ENCODE measurements at regions not wholly inside any gene's neighbourhood (a gene's known extent, or its start where the extent isn't known, plus 50 kb on each side); places are given as distances from the start of the nearest gene placed in this dataset.

DNA sequence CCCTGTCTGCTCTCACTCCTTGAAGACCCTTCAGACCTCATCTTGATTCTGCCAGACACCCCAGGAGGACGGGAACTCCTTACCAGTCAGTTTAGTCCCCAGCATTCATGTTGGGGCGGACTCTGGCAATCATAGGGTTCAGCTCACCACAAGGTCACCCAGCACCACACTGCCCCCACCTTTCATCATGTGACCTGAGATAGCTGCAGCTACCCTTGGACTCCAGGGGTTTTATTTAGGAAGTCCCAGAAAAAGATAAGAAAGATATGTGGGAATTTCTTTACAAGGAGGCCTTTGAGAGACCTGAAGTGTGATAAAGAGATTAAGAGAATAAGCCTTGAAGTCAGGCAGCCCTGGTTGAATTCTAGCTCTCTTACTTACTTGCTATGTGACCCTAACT lies 59.8 kb upstream of the NLK start:
- Histone ChIP-seq H3K36me3 (replicated peaks) (no peaks in the 10 kb centered on the region), H3K4me3 (ENCODE audit: low read depth, low read length) (no peak overlapping the region), H3K27me3 (replicated peaks) (no peaks in the 10 kb centered on the region), H3K27ac (no peak overlapping the region)
- DNase-seq, result no peak
- in situ Hi-C loops (cut with HindIII; ENCODE audit: low pct_ligation_motif_present, low sequenced_read_pairs), result no loop called here
- TF ChIP-seq, protein P1, sequence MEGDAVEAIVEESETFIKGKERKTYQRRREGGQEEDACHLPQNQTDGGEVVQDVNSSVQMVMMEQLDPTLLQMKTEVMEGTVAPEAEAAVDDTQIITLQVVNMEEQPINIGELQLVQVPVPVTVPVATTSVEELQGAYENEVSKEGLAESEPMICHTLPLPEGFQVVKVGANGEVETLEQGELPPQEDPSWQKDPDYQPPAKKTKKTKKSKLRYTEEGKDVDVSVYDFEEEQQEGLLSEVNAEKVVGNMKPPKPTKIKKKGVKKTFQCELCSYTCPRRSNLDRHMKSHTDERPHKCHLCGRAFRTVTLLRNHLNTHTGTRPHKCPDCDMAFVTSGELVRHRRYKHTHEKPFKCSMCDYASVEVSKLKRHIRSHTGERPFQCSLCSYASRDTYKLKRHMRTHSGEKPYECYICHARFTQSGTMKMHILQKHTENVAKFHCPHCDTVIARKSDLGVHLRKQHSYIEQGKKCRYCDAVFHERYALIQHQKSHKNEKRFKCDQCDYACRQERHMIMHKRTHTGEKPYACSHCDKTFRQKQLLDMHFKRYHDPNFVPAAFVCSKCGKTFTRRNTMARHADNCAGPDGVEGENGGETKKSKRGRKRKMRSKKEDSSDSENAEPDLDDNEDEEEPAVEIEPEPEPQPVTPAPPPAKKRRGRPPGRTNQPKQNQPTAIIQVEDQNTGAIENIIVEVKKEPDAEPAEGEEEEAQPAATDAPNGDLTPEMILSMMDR (IDR thresholded peaks at IDR 0.05; ENCODE audit: low read depth, low read length, missing control alignments), result no peak

DNA sequence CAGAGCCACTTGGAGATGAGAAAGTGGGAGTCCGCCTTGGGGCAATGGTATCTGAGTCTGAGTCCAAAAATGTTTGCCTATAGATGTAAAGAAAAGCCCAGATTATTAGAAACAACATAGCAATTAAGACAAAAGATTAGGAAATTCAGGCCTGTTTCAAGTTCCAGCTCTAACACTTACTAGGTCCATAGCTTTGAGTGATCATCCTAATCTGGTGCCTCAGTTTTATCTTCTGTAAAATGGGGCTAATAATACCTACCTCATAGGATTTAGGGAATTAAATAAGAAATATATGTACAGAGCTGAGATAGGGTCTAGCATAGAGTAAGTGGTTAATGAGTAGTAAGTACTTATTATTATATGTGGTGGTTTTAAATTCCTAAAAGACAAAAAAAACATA lies 58.6 kb upstream of the NLK start:
- Histone ChIP-seq H3K4me3 (ENCODE audit: low read depth, low read length) (no peak overlapping the region), H3K27ac (no peak overlapping the region), H3K36me3 (replicated peaks) (no peaks in the 10 kb centered on the region), H3K27me3 (replicated peaks) (no peaks in the 10 kb centered on the region)
- TF ChIP-seq, protein P1 (IDR thresholded peaks at IDR 0.05; ENCODE audit: low read depth, low read length, missing control alignments), result no peak
- no peak for DNase-seq
- in situ Hi-C loops (cut with HindIII; ENCODE audit: low pct_ligation_motif_present, low sequenced_read_pairs), result no loop called here

DNA sequence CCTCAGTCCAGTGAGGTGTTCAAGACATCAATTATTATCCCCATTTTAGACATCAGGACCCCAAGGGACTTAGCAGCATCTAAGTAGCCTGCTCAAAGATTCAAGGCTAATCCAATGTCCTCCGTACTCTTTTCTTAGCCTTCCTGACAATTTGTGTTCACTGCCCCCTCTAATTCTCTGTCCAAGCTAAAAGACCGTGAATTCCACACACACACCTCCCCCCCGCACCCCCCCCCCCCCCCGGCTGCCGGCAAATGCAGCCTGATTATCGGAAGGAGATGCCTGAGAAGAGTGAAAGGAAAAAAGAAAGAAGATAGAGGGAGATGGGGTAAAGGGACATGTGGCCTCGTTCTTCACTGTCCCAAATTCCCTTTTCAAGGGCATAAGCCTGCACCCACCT lies 58.1 kb upstream of the NLK start:
- TF ChIP-seq, protein P1 (IDR thresholded peaks at IDR 0.05; ENCODE audit: low read depth, low read length, missing control alignments), result no peak
- Histone ChIP-seq H3K36me3 (replicated peaks) (no peaks in the 10 kb centered on the region), H3K27ac (no peak overlapping the region), H3K4me3 (ENCODE audit: low read depth, low read length) (no peak overlapping the region), H3K27me3 (replicated peaks) (no peaks in the 10 kb centered on the region)
- in situ Hi-C loops (cut with HindIII; ENCODE audit: low pct_ligation_motif_present, low sequenced_read_pairs), result no loop called here
- no peak for DNase-seq

DNA sequence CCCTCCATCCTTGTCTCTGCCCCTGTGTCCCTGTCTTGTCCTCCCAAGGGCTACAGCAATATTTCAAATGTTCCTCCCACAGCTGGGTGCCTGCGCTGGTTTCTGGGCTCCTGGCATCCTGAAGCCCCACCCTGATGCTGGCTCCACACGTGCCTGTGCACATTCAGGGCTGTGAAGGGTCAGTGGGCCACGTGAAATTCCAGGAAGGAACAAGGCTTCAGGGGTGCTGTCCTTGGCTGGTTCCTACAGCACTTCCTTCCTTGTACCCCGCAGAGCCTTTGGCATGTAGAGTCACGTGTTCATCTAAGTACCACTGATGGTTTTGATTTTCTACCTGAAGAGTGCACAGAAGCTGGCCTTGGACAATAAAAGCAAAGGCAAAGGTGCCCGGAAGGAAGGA lies 57.7 kb upstream of the NLK start:
- no peaks in the 10 kb centered on the region for H3K36me3 ChIP-seq (replicated peaks)
- in situ Hi-C loops (cut with HindIII; ENCODE audit: low pct_ligation_motif_present, low sequenced_read_pairs), result no loop called here
- TF ChIP-seq, protein P1 (IDR thresholded peaks at IDR 0.05; ENCODE audit: low read depth, low read length, missing control alignments), result no peak
- no peak for DNase-seq
- H3K4me3 ChIP-seq (ENCODE audit: low read depth, low read length), result no peak overlapping the region
- H3K27me3 ChIP-seq (replicated peaks), result no peaks in the 10 kb centered on the region
- no peak overlapping the region for H3K27ac ChIP-seq

DNA sequence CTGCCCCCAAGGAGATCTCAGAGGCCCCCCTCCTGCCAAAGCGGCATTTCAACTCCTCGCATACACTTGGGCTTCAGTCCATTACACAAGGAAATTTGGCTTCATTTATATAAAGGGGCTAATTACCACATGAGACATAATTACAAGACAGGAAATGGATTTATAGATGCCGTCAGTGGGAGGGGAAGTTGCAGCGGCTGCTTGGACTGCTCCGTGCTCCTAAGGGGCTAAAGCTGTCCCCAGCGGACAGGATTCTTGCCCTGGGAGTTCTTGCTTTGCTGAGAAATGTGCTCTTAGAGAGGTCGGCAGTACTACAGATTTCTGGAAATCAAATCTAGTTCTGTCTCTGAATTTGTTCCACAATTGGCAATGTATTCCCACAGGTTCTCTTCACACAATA lies 57.2 kb upstream of the NLK start:
- Histone ChIP-seq H3K36me3 (replicated peaks) (no peaks in the 10 kb centered on the region), H3K27ac (no peak overlapping the region), H3K27me3 (replicated peaks) (no peaks in the 10 kb centered on the region), H3K4me3 (ENCODE audit: low read depth, low read length) (no peak overlapping the region)
- in situ Hi-C loops (cut with HindIII; ENCODE audit: low pct_ligation_motif_present, low sequenced_read_pairs), result no loop called here
- no peak for DNase-seq
- TF ChIP-seq, protein P1 (IDR thresholded peaks at IDR 0.05; ENCODE audit: low read depth, low read length, missing control alignments), result no peak

DNA sequence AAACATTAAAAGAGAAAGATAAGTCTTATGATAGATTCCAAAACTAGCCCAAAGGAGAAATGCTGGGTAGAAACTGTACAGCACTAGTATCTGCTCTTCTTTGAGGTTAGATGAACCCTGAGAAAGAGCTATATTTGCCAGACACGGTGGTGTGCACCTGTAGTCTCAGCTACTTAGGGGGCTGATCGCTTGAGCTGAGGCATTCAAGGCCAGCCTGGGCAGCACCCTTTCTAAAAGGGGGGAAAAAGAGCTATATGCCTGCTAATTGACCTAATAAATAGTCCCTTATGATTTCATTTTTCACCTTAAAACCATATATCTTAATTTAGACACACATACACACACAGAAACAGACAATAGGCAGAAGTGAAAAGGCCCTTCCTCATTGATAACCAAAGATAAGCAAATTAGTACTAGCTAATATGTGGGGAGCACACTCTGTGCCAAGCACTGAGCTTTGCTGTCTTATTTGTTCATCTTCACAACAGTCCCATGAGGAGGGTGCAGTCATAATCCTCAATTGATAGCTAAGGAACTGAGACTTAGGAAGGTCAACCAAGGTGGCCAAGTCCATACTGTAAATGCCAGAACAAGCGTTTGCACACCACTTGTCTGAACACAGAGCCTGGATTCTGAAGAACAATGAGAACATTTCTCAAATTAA lies 56.6 kb upstream of the NLK start:
- Histone ChIP-seq H3K36me3 (replicated peaks) (no peaks in the 10 kb centered on the region), H3K4me3 (ENCODE audit: low read depth, low read length) (no peak overlapping the region), H3K27me3 (replicated peaks) (no peaks in the 10 kb centered on the region), H3K27ac (no peak overlapping the region)
- in situ Hi-C loops (cut with HindIII; ENCODE audit: low pct_ligation_motif_present, low sequenced_read_pairs), result no loop called here
- TF ChIP-seq, protein P1 (IDR thresholded peaks at IDR 0.05; ENCODE audit: low read depth, low read length, missing control alignments), result no peak
- no peak for DNase-seq
